Smooth muscle cell (in vitro differentiated cells): ENCODE measurements at regions not wholly inside any gene's neighbourhood (a gene's known extent, or its start where the extent isn't known, plus 50 kb on each side); places are given as distances from the start of the nearest gene placed in this dataset.
A peak's percentile ranks its signal among the peaks of the same experiment; 100 is the strongest.

ENCODE experiments used
- DNase-seq: peaks from one replicate; lab custom pipeline; 2025; ENCODE audit not compliant: unreplicated experiment; lab: John Stamatoyannopoulos, UW
- H2AFZ ChIP-seq: fragments of 200-600 bp; sonication (generic); 2 replicates; pipeline ENCODE4 v1.6.0; 2016; ENCODE audit warnings: antibody characterized with exemption, low read depth, mild to moderate bottlenecking
- H3F3A ChIP-seq: fragments of 200-600 bp; sonication (generic); 2 replicates; pipeline ENCODE4 v1.6.0; 2017; ENCODE audit warnings: antibody characterized with exemption, low read depth
- H3K27ac ChIP-seq: fragments of 200-600 bp; sonication (generic); 2 replicates; pipeline ENCODE4 v1.5.1; 2016; ENCODE audit warnings: low read depth, mild to moderate bottlenecking
- H3K27me3 ChIP-seq: fragments of 200-600 bp; sonication (generic); 2 replicates; pipeline ENCODE4 v1.6.1; 2016; ENCODE audit warnings: low read depth, mild to moderate bottlenecking
- H3K36me3 ChIP-seq: fragments of 200-600 bp; sonication (generic); 2 replicates; pipeline ENCODE4 v1.5.1; 2016; ENCODE audit warnings: low read depth
- H3K4me1 ChIP-seq: fragments of 200-600 bp; sonication (generic); 2 replicates; pipeline ENCODE4 v1.5.1; 2016; ENCODE audit warnings: low read depth
- H3K4me2 ChIP-seq: fragments of 200-600 bp; sonication (generic); 2 replicates; pipeline ENCODE4 v1.6.0; 2016; ENCODE audit warnings: mild to moderate bottlenecking
- H3K4me3 ChIP-seq: fragments of 200-600 bp; sonication (generic); 2 replicates; pipeline ENCODE4 v1.5.1; 2016; ENCODE audit warnings: mild to moderate bottlenecking
- H3K79me2 ChIP-seq: fragments of 200-600 bp; sonication (generic); 2 replicates; pipeline ENCODE4 v1.6.0; 2016; ENCODE audit warnings: low read depth, mild to moderate bottlenecking
- H3K9ac ChIP-seq: fragments of 200-600 bp; sonication (generic); 2 replicates; pipeline ENCODE4 v1.6.0; 2016; ENCODE audit warnings: low read depth
- H3K9me3 ChIP-seq: fragments of 200-600 bp; sonication (generic); replicated peaks from 2 replicates; pipeline ENCODE4 v1.5.1; 2016; ENCODE audit warnings: low read depth
- H4K20me1 ChIP-seq: fragments of 200-600 bp; sonication (generic); 2 replicates; pipeline ENCODE4 v1.6.0; 2016; ENCODE audit warnings: low read depth
- CTCF ChIP-seq: fragments of 200-600 bp; sonication (generic); IDR thresholded peaks from 2 replicates; pipeline ENCODE4 v1.5.1; 2017; ENCODE audit warnings: borderline replicate concordance, mild to moderate bottlenecking, antibody characterized with exemption; ENCODE audit not compliant: insufficient read depth, poor library complexity, severe bottlenecking
- WGBS: methylation state at CpG from one replicate; pipeline ENCODE4 v1.1.7; 2016; ENCODE audit warnings: low lambda C conversion rate; 5-methylcytosine and 5-hydroxymethylcytosine counted together

- TF ChIP-seq CTCF, result no peak
- Histone ChIP-seq H3K4me2 (peak overlapping the region; percentile 91), H3F3A (peaks cover 4% of the 10 kb centered on the region), H3K27me3 (peaks cover 31% of the 10 kb centered on the region), H3K79me2 (no peaks in the 10 kb centered on the region), H3K9me3 (no peaks in the 10 kb centered on the region), H3K4me1 (peaks cover 15% of the 10 kb centered on the region), H3K36me3 (no peaks in the 10 kb centered on the region), H3K4me3 (peak overlapping the region; percentile 75), H3K27ac (peak overlapping the region; percentile 94), H4K20me1 (no peaks in the 10 kb centered on the region), H3K9ac (peak overlapping the region; percentile 73), H2AFZ (peak overlapping the region; percentile 86)
- no peak for DNase-seq
- WGBS, result 0% methylated on average over 5 of the region's 5 CpGs
Observed at GRCh38 chr18:34978533-34978893, 62.7 kb upstream of the MAPRE2 start.

- 0% methylated on average over 9 of the region's 9 CpGs for WGBS
- TF ChIP-seq CTCF, result no peak
- H3K9me3 ChIP-seq, result no peaks in the 10 kb centered on the region
- H3K4me2 ChIP-seq, result peak overlapping the region; percentile 91
- H3K27me3 ChIP-seq, result peaks cover 29% of the 10 kb centered on the region
- peak overlapping the region; percentile 94 for H3K27ac ChIP-seq
- peak; percentile 47 for DNase-seq
- H3K9ac ChIP-seq, result peak overlapping the region; percentile 73
- H3K79me2 ChIP-seq, result no peaks in the 10 kb centered on the region
- H2AFZ ChIP-seq, result no peak overlapping the region
- H3K4me3 ChIP-seq, result peak overlapping the region; percentile 75
- H4K20me1 ChIP-seq, result no peaks in the 10 kb centered on the region
- no peaks in the 10 kb centered on the region for H3K36me3 ChIP-seq
- H3F3A ChIP-seq, result peaks cover 4% of the 10 kb centered on the region
- H3K4me1 ChIP-seq, result peaks cover 15% of the 10 kb centered on the region
Observed at GRCh38 chr18:34978953-34979608, 62.1 kb upstream of the MAPRE2 start.

- Histone ChIP-seq H3K27me3 (peaks cover 8% of the 10 kb centered on the region), H3F3A (peaks cover 4% of the 10 kb centered on the region), H3K79me2 (no peaks in the 10 kb centered on the region), H3K4me2 (no peak overlapping the region), H4K20me1 (no peaks in the 10 kb centered on the region), H3K9me3 (no peaks in the 10 kb centered on the region), H3K4me3 (no peak overlapping the region), H3K4me1 (peaks cover 15% of the 10 kb centered on the region), H3K27ac (no peak overlapping the region), H3K9ac (no peak overlapping the region), H2AFZ (no peak overlapping the region), H3K36me3 (no peaks in the 10 kb centered on the region)
- no peak for TF ChIP-seq CTCF
- DNase-seq, result no peak
- WGBS, result 76% methylated on average over 2 of the region's 2 CpGs
Observed at GRCh38 chr18:34981487-34981886, 59.7 kb upstream of the MAPRE2 start.

- no peak for TF ChIP-seq CTCF
- Histone ChIP-seq H3K4me3 (no peak overlapping the region), H3K79me2 (no peaks in the 10 kb centered on the region), H3F3A (no peaks in the 10 kb centered on the region), H4K20me1 (no peaks in the 10 kb centered on the region), H3K4me1 (no peaks in the 10 kb centered on the region), H3K4me2 (no peak overlapping the region), H3K9me3 (no peaks in the 10 kb centered on the region), H3K36me3 (no peaks in the 10 kb centered on the region), H3K9ac (no peak overlapping the region), H3K27ac (no peak overlapping the region), H2AFZ (no peak overlapping the region), H3K27me3 (no peaks in the 10 kb centered on the region)
- 92% methylated on average over 2 of the region's 2 CpGs for WGBS
- no peak for DNase-seq
Observed at GRCh38 chr18:34985963-34986362, 55.2 kb upstream of the MAPRE2 start.
